Renal cortex interstitium (tissue), 11 donors: ENCODE measurements at regions not wholly inside any gene's neighbourhood (a gene's known extent, or its start where the extent isn't known, plus 50 kb on each side); places are given as distances from the start of the nearest gene placed in this dataset.
"Not testable (repeated sequence)": the region's sequence is repeated elsewhere in the genome, so short reads cannot be mapped to it uniquely, and the experiment has no call there.

Experiments used
- DNase-seq, 11 donors: peaks; one replicate each; pipeline ENCODE4 v3.0.0-alpha.2; 2013; ENCODE audit warnings: low read depth in 9 of 11, low spot score in 4 of 11; ENCODE audit errors: extremely low read depth in 1 of 11

DNA sequence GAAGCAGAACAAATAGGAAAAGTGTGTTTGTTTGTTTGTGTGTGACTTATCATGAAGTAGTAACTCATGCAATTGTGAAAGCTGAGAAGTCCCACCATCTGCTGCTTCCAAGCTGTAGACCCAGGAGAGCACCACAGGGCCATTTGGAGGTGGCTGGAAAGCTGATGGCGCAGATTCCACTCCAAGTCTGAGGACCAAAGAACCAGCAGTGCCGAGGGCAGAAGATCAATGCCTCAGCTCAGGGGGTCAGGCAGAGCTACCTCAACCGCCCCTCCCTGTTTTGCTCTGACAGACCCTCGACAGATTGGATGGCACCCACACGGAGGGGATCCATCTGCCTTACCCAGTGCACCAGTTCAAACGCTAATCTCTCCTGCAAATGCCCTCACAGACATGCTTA is 896.2 kb downstream of the BRD1 start:
- no peak for DNase-seq

GRCh38 chr22:48929276-48929790 is 898.3 kb downstream of the BRD1 start:
- no peak for DNase-seq

GRCh38 chr22:48927591-48927990 is 900.1 kb downstream of the BRD1 start:
- DNase-seq, result no peak

- no peak for DNase-seq
Observed at GRCh38 chr22:48926643-48927042, 901.0 kb downstream of the BRD1 start.

GRCh38 chr22:48926136-48926535 is 901.5 kb downstream of the BRD1 start:
- DNase-seq, result no peak

- DNase-seq, result no peak
Observed at GRCh38 chr22:48925450-48925849, 902.2 kb downstream of the BRD1 start.

DNA sequence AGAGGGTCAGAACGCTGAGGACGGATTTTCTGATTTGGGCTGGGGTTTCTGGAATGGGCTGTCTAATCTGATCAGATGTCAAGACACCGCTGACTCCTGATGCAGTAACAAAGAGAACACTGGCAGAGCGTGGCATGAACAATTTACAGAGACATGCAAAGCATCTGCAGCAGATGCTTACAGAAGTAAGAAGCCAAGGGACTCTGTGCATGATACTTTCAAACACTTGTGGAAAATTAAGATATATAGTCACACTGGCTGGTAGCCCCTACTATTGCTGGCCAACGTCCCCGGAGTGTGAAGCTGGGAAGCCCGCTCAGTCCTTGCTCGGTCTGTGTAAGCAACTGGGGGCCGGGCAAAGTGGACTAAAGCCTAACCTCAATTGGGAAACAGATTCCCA is 903.7 kb downstream of the BRD1 start:
- DNase-seq, result no peak

- no peak for DNase-seq
Observed at GRCh38 chr22:48923165-48923865, 904.4 kb downstream of the BRD1 start.

DNA sequence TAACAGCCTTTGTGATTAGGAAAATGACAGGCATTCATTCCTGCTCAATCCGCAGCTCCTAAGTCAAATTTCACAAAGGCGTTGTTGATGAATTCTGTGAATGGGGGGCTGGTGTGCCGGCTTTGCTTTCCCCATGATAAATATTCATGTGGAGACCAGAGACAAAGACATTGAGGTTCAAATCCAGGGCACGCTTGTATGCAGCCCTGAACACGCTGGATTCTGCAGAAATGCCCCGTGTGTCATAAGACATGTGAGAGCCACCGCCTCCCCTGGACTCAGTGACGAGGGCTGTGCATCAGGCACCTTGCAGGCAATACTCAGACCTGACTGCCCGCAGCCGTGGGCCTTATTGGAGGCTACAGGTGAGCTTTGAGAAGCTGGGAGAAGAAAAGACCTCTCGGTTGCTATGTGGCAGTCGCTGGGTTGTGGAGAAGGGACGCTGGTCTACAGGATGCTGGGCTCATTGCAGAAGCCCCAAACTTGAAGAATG is 906.2 kb downstream of the BRD1 start:
- DNase-seq, result no peak

DNA sequence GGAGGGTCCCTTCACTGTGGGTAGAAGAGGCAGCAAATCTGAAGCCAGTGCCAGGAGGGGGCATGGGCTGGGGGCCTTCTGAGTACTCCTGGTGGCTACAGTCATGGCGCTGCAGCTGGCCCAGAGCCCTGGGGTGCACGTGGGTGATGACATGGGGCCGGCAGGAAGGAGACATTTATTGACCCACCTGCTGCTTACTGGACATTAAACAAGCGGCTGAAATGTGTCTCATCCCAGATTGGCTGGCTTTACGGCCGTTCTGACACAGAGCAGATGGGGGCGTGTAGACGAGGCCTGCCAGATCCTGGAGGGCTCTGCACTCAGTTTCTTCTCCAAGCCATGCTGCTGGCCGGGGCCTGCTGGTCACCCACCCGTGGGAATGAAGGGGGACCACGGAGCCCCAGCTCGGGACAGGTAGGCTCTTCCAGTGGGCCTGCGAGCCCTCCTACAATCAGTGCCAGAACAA is 906.9 kb downstream of the BRD1 start:
- no peak for DNase-seq

DNA sequence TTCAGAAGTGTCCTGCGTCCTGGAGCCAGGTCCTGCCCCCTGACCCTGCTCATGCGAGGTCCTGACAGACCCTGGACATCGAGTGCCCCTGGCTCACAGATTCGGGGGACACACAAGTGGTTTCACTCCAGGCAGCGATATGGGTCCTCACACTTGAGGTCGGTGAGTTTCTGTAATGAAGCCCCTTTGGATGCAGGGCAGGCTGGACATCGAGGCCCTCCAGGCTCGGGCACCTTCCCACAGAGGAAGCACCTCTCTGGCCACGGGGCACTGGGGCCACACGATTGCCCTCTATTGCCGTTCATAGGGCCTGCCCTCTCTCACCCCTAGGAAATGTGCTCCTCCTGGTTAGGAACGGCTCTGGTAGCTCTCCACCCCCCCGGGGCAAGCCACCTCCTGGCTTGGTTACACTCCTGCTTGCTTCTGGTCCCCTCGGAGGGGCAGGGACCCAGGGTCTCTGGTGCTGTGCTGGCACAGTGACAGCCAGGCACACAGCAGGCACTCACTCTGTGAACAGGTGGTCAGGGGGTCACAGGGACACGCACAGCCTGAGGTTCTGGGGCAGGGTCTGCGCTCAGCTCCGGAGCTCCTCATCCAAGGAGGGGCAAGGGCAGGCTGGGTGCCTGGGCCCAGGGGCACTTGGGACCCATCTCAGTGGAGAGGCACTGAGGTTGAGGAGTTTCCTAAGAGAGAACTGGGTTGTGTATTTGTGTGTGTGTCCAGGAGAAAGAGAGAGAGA is 907.7 kb downstream of the BRD1 start:
- no peak for DNase-seq

DNA sequence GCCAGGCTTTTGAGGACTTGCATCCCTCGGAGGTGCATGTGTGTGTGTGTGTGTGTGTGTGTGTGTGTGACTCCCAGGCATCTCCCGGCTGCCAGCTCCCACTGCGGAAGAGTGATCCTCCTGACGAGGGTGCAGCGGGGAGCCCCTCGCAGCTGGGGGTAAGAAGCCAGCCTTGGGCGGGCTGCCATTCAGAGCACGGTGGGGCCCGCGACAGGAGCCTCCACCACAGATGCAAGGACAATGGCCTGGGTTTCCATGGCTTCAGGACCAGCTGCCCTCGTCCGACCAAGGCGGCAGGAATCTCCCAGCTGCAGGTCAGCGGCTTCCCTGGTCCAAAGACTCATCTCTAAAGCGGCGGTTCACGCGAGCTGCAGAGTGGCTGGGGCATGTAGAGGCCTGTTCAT is 908.5 kb downstream of the BRD1 start:
- DNase-seq, result no peak

GRCh38 chr22:48918585-48919186 is 909.0 kb downstream of the BRD1 start:
- no peak for DNase-seq

GRCh38 chr22:48912356-48913066 is 915.2 kb downstream of the BRD1 start:
- DNase-seq, result not testable (repeated sequence)

- DNase-seq, result not testable (repeated sequence)
Observed at GRCh38 chr22:48911647-48912046, 916.0 kb downstream of the BRD1 start.

DNA sequence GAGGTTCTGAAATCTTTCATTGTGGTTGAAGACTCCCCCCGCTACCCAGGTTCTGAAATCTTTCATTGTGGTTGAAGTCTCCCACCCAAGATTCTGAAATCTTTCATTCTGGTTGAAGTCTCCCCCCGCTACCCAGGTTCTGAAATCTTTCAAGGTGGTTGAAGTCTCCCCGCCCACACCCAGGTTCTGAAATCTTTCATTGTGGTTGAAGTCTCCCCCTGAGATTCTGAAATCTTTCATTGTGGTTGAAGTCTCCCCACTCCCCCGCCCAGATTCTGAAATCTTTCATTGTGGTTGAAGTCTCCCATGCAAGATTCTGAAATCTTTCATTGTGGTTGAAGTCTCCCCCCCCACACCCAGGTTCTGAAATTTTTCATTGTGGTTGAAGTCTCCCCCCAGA is 916.6 kb downstream of the BRD1 start:
- not testable (repeated sequence) for DNase-seq

- DNase-seq, result no peak
Observed at GRCh38 chr22:48908547-48908946, 919.1 kb downstream of the BRD1 start.

DNA sequence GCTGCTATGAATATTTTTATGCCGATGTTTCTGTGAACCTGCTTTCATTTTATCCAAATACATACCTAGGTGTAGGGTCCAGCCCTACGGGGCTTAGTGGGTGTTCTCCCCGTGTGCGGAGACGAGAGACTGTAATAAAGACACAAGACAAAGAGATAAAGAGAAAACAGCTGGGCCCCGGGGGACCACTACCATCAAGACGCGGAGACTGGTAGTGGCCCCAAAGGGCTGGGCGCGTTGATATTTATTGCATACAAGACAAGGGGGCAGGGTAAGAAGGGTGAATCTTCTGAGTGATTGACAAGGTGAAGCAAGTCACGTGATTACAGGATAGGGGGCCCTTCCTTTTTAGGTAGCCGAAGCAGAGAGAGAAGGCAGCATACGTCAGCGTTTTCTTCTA is 920.1 kb downstream of the BRD1 start:
- DNase-seq, result no peak

DNA sequence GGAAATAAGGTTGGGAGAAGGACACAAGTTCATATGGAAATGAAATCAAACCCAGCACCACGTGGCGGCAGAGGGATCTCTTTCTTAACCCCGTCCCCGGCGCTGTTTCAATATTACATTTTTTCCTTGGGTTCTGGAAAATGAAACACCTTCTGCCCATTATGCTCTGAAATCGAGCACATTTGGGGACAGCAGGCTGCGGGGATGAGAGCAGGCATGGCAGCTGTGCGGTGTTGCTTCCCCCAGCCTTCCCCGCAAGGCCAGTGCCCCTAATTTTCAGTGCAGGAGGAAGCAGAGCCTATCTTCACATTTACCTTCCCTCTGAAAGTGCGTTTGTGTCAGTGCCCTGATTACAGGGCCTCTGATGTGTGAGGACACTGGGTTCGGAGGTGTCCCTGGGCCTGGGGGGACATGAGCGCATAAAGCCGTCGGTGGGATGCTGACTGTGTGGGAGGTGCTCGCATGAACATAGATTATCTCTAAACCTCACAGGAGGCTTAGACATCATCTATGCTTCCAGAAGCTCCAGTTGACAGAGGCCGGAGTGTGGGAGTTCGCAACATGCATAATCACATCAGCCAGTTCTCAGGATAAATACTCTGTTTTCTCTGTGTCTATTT is 921.3 kb downstream of the BRD1 start:
- no peak for DNase-seq
